PC-3 (cell line): ENCODE measurements at regions not wholly inside any gene's neighbourhood (a gene's known extent, or its start where the extent isn't known, plus 50 kb on each side); places are given as distances from the start of the nearest gene placed in this dataset.

Experiments
- CTCF ChIP-seq: fragments of 300-600 bp; sonication (generic); conservative IDR thresholded peaks from 2 replicates; pipeline ENCODE4 v1.5.1; 2017; ENCODE audit warnings: antibody characterized with exemption, low read depth, mild to moderate bottlenecking, low read length
- EZH2 ChIP-seq: fragments of 300-600 bp; sonication (generic); IDR thresholded peaks from one replicate; pipeline ENCODE4 v1.6.1; 2017; ENCODE audit warnings: antibody characterized with exemption, mild to moderate bottlenecking, low read length; ENCODE audit not compliant: unreplicated experiment
- EZH2phosphoT487 ChIP-seq: fragments of 300-600 bp; sonication (generic); IDR thresholded peaks from 2 replicates; pipeline ENCODE4 v1.6.1; 2018; ENCODE audit warnings: mild to moderate bottlenecking, antibody characterized with exemption, low read length, borderline replicate concordance

- TF ChIP-seq CTCF: no peak
- no peak for TF ChIP-seq EZH2
- no peak for TF ChIP-seq EZH2phosphoT487
Observed at GRCh38 chr4:111410571-111410970, 734.7 kb upstream of the FAM241A start.
